Activated CD4-positive, alpha-beta T cell treated with anti-CD3 and anti-CD28 coated beads for 48 hours (primary cell): ENCODE measurements at regions not wholly inside any gene's neighbourhood (a gene's known extent, or its start where the extent isn't known, plus 50 kb on each side); places are given as distances from the start of the nearest gene placed in this dataset.

Source experiments
- DNase-seq: peaks from one replicate; pipeline ENCODE4 v3.0.0-alpha.2; 2020

GRCh38 chr2:204012072-204012653, 75.6 kb downstream of the ICOS start:
- no peak for DNase-seq

GRCh38 chr2:204015118-204015843, 78.7 kb downstream of the ICOS start:
- DNase-seq, result no peak

DNA sequence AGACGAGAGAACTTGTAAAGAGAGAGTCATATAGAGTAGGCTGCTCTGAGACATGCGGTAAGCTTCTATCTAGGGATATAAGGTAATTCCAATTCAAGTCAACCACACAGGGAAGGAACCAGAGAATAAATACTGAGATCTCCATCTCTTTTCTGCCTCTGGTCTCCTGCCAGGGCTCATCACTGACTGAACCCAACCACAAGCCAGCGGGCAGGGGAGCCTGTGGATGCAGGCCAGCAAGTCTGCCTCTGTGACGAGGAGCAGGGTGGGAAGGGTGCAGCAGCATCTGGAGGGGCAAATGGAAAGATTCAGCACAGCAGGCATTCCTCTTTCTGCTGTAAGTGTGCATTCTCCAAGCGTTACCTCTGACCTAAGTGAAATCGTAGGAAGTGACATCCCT, 82.2 kb downstream of the ICOS start:
- no peak for DNase-seq

DNA sequence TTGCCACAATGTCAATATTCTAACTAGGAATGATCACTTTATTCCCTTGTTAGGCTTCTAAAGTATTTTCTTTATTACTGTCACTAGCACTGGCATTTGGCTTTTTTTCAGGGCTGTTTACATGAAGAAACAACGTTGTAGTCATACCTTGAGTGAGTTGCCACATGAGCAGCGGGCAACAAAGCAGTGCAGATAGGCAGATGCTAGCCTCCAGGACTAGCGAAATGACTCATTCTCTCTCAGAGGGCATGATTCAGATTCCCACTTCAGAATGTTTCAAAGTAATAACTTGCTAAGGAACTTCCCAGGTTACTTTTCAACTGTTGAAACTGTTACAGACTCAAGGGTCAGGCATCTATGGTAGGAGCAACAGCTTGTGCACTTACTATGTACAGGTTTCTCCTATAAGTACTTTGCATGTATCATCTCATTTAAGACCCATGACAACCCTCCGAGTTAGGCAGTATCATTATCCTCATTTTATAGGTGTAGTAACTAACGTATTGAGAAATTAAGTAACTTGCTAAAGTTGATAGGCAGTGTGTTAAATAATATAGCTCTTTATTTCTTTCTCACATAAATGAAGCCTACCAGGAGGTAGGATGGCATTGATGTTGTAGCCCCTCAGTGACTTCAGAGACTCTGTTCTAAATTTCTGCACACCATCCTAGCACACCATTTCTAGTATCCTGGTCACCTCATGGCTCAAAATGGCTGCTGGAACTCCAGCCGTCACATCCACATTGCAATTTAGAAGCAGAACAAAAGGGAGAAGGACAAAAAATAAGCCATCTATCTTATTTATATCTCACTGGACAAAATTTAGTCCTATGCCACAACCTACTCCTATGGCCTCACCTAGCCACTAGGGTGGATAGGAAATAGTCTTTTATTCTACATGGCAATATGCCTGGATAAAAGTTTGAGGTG, 83.3 kb downstream of the ICOS start:
- DNase-seq, result peak; percentile 79

DNA sequence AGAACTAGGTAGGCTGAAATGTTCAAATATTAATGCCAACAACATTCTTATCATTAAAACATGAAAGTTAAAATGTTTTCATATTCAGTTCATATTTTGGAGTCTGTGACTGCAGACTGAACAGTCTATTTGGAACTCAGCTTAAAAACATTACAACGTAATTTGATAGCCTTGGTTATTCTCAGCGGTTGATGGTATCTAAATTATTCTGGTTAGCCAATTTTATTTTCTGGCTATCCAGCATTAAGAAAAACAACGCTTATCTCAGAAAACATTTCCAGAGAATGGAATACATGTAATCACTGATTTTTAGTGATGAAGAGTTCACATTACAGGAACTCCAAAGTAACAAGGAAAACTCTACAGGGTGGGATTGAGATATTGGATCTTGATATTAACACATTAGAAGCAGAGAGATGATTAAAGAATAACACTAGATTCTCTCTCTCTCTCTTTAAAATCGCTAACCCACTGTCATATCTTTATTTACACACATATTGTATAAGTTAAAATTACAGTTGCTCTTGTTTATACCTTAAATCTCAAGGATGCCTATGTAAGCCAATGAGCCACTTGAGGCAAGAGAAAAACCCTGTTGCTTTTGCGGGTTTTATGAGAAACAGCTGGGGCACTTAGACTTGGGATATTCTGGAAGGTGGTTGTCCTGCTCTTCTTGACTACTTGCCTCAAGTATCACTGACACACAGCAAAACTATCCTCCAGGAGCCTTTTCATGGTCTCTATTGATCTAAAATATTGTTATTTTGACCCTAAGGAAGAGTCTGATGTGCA, 84.9 kb downstream of the ICOS start:
- DNase-seq, result no peak

DNA sequence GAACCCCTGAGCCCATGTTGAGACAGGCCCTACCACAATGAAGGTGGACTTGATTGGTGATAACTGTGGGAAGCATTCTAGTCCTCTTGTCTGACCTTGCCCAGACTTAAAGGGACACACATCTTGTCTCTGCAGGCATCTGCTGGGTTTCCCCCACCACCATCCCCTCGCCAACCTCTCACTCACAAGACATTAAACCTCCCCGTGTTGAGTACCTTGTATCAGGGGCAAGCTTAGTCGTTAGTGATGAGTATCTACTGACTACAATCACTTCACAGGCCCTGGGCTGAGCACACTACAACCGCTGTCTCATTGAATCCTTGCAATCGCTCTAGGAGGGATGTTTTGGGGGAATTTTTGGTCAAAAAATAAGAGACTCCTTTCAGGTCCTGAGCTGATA, 86.0 kb downstream of the ICOS start:
- DNase-seq, result no peak

- no peak for DNase-seq
Measured at GRCh38 chr2:204023088-204023487, 86.5 kb downstream of the ICOS start.

DNA sequence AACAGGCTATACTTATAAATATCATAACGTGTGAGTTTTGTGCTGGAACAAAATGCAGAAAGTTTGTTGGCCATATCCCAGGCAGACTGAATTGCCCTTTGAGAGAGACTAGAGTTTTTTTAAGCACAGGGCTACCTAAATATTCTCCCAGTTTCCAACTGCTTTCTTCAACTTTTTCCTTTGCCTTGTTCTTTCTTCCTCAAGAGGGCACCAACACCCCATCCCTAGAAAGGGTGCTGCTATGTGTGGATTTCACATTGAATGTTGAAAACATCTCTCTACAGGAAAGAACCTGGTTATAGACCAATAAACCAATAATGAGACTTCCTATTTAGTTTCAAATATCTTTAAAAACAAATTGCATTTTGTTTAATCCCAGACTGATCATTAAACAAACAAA, 87.9 kb downstream of the ICOS start:
- no peak for DNase-seq

DNA sequence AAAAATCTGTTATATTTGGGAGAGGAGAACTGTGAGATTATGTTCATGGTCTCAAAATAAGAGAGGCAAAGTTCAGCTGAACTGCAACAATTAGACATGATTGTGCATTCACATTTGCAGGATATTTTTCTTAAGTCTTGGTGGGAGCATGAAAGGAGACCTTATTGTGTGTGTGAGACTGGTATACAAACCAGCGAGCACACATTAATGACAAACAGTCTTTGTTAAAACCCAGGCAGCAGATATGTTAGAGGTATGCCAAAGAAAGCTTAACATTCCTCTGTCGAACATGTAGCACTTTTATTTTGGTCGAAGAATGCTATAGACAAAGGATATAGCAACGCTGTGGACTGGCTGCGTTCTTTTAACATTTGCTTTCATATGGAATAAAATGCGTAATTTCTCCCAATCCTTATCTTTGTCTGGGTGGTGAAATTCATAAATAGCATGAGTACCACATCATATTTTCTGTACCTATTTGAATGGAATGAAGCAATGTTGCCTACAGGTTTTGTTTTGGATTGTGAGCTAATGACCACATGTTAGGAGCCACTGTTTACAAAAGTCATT, 88.4 kb downstream of the ICOS start:
- DNase-seq, result no peak

GRCh38 chr2:204026294-204026693, 89.7 kb downstream of the ICOS start:
- DNase-seq, result no peak

- DNase-seq, result no peak
Measured at GRCh38 chr2:204027091-204027490, 90.5 kb downstream of the ICOS start.

DNA sequence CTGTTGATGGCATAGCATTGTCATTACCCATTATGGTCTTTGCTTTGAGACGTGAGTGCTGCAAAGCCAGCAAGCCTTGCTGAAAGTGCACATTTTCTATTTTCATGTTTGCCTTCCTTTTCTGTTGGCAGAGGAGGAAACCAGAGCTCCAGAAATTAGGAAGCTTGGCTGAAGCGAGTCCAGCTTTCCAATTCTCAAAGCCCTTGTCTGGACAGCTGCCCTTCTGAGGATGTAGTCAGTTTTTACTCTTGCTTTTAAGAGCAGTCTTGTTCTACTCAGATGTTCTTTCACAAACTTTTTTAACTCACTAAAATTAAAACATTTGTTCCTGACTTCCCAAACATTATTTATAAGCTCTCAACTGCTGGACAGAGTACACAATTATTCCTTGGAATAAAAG, 93.8 kb downstream of the ICOS start:
- no peak for DNase-seq

- DNase-seq, result no peak
Measured at GRCh38 chr2:204031056-204031455, 94.5 kb downstream of the ICOS start.

DNA sequence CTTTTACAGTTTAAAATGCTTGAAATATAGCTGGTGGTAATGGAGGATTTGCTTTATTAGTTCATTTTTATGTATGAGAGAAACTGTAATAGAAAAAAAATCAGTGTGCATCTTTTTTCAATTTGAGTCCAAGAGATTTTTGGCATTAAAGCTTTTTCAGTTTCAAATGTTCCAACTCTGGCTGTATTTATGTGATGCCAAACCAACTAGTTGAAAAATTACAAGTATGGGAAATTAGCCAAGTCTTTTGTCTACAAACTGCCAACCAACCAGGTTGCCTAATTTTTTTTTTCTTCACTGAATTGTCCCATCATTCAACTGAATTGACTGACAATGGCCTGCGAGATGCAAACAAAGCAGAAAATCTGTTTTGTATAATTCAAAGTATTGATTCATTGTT, 95.7 kb downstream of the ICOS start:
- DNase-seq, result no peak

- no peak for DNase-seq
Measured at GRCh38 chr2:204033611-204034495, 97.3 kb downstream of the ICOS start.

DNA sequence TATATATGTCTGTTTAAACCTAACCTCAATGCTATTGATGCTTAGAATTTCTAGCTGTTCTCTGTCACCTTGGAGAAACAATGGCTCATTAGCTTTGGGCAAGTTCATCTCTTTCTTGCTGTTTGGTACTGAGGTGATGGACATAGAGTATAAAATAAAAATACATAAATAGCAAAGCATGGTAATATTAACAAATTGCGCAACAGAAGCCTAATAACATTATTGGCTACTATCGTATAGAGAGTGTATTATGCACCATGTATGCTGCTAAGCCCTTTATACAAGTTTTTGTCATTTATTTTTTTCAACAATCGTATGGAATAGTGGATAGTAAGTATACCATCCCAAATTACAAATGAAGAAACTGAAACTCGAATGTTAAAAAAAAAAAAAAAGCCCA, 100.1 kb downstream of the ICOS start:
- DNase-seq, result no peak

- no peak for DNase-seq
Measured at GRCh38 chr2:204037286-204037685, 100.7 kb downstream of the ICOS start.

DNA sequence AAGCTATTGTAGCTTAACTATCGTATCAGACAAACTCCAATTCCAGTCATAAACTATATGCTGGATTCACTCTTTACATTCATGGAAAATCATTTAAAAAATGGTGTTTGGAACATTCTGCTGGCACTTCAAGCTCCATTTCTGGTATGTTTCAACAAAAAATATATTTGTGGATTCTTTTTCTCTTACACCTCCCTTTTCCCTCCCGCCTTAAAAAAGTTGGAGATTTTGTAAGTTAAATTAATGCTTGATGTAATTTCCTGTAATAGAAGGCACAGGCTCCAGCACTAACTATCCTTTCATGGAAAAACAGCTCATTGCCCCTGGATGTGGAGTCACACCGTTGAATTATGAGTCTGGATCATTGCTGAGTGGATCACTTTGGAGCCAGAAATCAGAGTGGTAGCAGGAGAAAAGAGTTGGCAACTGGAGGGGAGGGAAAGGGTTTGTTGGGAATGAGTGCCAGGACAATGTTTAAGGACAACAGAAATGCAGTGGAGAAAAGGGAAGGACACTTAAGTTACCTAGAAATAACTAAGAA, 102.8 kb downstream of the ICOS start:
- no peak for DNase-seq

- no peak for DNase-seq
Measured at GRCh38 chr2:204040016-204040415, 103.5 kb downstream of the ICOS start.

GRCh38 chr2:204042401-204042800, 105.8 kb downstream of the ICOS start:
- DNase-seq, result no peak

DNA sequence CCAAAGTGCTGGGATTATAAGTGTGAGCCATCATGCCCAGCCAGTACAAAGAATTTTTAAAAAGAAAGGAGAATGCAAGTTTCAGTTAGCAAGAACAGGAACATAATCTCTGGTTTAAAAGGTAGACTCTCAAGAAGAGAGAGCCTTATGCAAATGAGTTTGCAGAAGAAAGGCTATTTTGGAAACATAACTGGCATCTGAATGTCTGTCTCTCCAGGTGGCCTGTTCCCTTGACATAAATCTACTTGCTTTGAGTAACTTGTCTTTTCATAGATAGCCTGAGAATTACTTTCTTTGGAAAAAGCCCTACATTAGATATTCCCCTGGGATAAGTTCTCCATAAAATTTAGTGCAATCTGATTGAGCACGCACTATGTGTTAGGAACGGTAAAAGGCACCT, 109.6 kb downstream of the ICOS start:
- DNase-seq, result no peak
